ENCODE measurements at regions not wholly inside any gene's neighbourhood (a gene's known extent, or its start where the extent isn't known, plus 50 kb on each side); places are given as distances from the start of the nearest gene placed in this dataset.

GRCh38 chr9:82791692-82792091 is 271.2 kb downstream of the RASEF start:
- no peak for TF ChIP-seq POLR2AphosphoS5 (IDR thresholded peaks at IDR 0.05)
- TF ChIP-seq POLR2A (IDR thresholded peaks at IDR 0.05), result no peak
- H3K9me3 ChIP-seq, result no peaks in the 10 kb centered on the region
- H3K27me3 ChIP-seq, result no peaks in the 10 kb centered on the region
- H3K4me3 ChIP-seq, result no peak overlapping the region
- no peaks in the 10 kb centered on the region for H3K36me3 ChIP-seq
- no peak overlapping the region for H3K27ac ChIP-seq
- H3K4me1 ChIP-seq, result no peaks in the 10 kb centered on the region
- 83% methylated on average over 2 of the region's 2 CpGs for WGBS
- no peak for DNase-seq (ENCODE audit: low spot score in 2 of 2)

GRCh38 chr9:82797534-82797933 is 265.4 kb downstream of the RASEF start:
- TF ChIP-seq POLR2A (IDR thresholded peaks at IDR 0.05) (no peak), CTCF (IDR thresholded peaks at IDR 0.05) (no peak), EP300 (IDR thresholded peaks at IDR 0.05) (no peak), POLR2AphosphoS5 (IDR thresholded peaks at IDR 0.05) (no peak)
- DNase-seq (ENCODE audit: low spot score in 2 of 2), result no peak
- H3K9me3 ChIP-seq, result no peaks in the 10 kb centered on the region
- no peaks in the 10 kb centered on the region for H3K36me3 ChIP-seq
- no peak overlapping the region for H3K27ac ChIP-seq
- 50% methylated on average over 3 of the region's 3 CpGs for WGBS
- H3K4me3 ChIP-seq, result no peak overlapping the region
- no peaks in the 10 kb centered on the region for H3K27me3 ChIP-seq
- H3K4me1 ChIP-seq, result no peaks in the 10 kb centered on the region

- WGBS, result 84% methylated on average over 4 of the region's 4 CpGs
- no peak for DNase-seq (ENCODE audit: low spot score in 2 of 2)
- Histone ChIP-seq H3K4me3 (no peak overlapping the region), H3K27ac (no peak overlapping the region), H3K36me3 (no peaks in the 10 kb centered on the region), H3K9me3 (no peaks in the 10 kb centered on the region), H3K4me1 (no peaks in the 10 kb centered on the region), H3K27me3 (no peaks in the 10 kb centered on the region)
- no peak for TF ChIP-seq POLR2A (IDR thresholded peaks at IDR 0.05)
- no peak for TF ChIP-seq POLR2AphosphoS5 (IDR thresholded peaks at IDR 0.05)
- no peak for TF ChIP-seq EP300 (IDR thresholded peaks at IDR 0.05)
- no peak for TF ChIP-seq CTCF (IDR thresholded peaks at IDR 0.05)
Measured at GRCh38 chr9:82799286-82799685, 263.7 kb downstream of the RASEF start.

GRCh38 chr9:82805027-82805426 is 257.9 kb downstream of the RASEF start:
- H3K27me3 ChIP-seq, result no peaks in the 10 kb centered on the region
- no peak for DNase-seq (ENCODE audit: low spot score in 2 of 2)
- H3K4me3 ChIP-seq, result no peak overlapping the region
- H3K4me1 ChIP-seq, result no peaks in the 10 kb centered on the region
- H3K27ac ChIP-seq, result no peak overlapping the region
- whole genome bisulfite sequencing, result 69% methylated on average over 5 of the region's 5 CpGs
- no peaks in the 10 kb centered on the region for H3K36me3 ChIP-seq
- no peaks in the 10 kb centered on the region for H3K9me3 ChIP-seq
- TF ChIP-seq POLR2A (IDR thresholded peaks at IDR 0.05) (no peak), CTCF (IDR thresholded peaks at IDR 0.05) (no peak), EP300 (IDR thresholded peaks at IDR 0.05) (no peak), POLR2AphosphoS5 (IDR thresholded peaks at IDR 0.05) (no peak)

GRCh38 chr9:82808478-82808877 is 254.5 kb downstream of the RASEF start:
- TF ChIP-seq POLR2A (IDR thresholded peaks at IDR 0.05) (no peak), CTCF (IDR thresholded peaks at IDR 0.05) (no peak)
- H3K27ac ChIP-seq, result no peak overlapping the region
- DNase-seq (ENCODE audit: low spot score in 2 of 2), result no peak
- no peak overlapping the region for H3K4me3 ChIP-seq
- 75% methylated on average over 2 of the region's 2 CpGs for WGBS
- no peaks in the 10 kb centered on the region for H3K36me3 ChIP-seq
- H3K27me3 ChIP-seq, result no peaks in the 10 kb centered on the region
- no peaks in the 10 kb centered on the region for H3K4me1 ChIP-seq
- H3K9me3 ChIP-seq, result no peaks in the 10 kb centered on the region

DNA sequence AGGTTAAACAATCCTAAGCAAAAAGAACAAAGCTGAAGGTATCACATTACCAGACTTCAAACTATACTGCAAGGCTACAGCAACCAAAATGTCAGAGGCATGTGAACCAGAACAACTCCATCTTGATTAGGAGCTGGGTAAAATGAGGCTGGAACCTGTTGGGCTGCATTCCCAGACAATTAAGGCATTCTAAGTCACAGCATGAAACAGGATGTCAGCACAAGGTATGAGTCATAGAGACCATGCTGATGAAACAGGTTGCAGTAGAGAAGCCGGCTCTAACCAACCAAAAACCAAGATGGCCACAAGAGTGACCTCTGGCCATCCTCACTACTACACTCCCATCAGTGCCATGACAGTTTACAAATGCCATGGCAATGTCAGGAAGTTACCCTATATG is 252.0 kb downstream of the RASEF start:
- H3K27ac ChIP-seq, result no peak overlapping the region
- H3K4me3 ChIP-seq, result no peak overlapping the region
- 60% methylated on average over 1 of the region's 1 CpG for WGBS
- no peaks in the 10 kb centered on the region for H3K4me1 ChIP-seq
- H3K36me3 ChIP-seq, result no peaks in the 10 kb centered on the region
- TF ChIP-seq EP300 (IDR thresholded peaks at IDR 0.05) (no peak), CTCF (IDR thresholded peaks at IDR 0.05) (no peak), POLR2AphosphoS5 (IDR thresholded peaks at IDR 0.05) (no peak), POLR2A (IDR thresholded peaks at IDR 0.05) (no peak)
- DNase-seq (ENCODE audit: low spot score in 2 of 2), result no peak
- no peaks in the 10 kb centered on the region for H3K27me3 ChIP-seq
- no peaks in the 10 kb centered on the region for H3K9me3 ChIP-seq

All from suprapubic skin (tissue), 4 donors.